ENCODE measurements at regions not wholly inside any gene's neighbourhood (a gene's known extent, or its start where the extent isn't known, plus 50 kb on each side); places are given as distances from the start of the nearest gene placed in this dataset.

DNA sequence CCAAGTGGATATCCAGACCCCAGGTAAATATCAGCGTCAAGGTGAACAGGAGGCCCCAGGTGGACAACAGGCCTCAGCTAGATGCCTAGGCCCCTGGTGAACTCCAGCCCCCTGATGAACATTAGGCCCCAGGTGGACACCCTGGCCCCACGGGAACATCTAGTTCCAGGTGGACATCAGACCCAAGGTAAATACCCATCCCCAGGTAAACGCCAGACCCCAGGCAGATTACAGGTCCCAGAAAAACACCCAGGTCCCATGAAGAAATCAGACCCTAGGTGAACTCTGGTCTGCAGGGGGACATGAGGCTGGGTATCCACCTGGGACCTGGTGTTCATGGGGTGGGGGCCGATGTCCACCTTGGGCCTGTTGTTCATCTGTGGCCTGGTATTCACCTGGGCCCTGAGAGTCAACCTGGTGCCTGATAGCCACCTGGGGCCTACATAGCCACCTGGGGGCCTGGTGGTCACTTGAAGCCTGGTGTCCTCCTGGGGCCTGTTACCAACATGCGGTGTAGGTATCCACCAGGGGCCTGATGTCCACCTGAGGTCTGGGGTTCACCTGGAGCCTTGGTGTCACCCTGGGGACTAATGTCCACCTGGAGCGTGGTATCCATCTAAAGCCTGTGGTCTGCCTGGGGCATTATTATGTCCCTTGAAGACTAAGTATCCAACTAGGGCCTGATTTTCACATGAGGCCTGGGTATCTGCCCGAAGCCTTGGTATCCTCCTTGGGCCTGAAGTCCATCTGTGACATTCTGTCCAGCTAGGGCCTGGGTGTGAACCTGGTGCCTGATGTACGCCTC lies 56.8 kb upstream of the SEPTIN5 start:
- TF ChIP-seq, protein P1, sequence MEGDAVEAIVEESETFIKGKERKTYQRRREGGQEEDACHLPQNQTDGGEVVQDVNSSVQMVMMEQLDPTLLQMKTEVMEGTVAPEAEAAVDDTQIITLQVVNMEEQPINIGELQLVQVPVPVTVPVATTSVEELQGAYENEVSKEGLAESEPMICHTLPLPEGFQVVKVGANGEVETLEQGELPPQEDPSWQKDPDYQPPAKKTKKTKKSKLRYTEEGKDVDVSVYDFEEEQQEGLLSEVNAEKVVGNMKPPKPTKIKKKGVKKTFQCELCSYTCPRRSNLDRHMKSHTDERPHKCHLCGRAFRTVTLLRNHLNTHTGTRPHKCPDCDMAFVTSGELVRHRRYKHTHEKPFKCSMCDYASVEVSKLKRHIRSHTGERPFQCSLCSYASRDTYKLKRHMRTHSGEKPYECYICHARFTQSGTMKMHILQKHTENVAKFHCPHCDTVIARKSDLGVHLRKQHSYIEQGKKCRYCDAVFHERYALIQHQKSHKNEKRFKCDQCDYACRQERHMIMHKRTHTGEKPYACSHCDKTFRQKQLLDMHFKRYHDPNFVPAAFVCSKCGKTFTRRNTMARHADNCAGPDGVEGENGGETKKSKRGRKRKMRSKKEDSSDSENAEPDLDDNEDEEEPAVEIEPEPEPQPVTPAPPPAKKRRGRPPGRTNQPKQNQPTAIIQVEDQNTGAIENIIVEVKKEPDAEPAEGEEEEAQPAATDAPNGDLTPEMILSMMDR (IDR thresholded peaks at IDR 0.05): no peak
- no peak for TF ChIP-seq POLR2A (IDR thresholded peaks at IDR 0.05)
